HUES6 (cell line): ENCODE measurements at regions not wholly inside any gene's neighbourhood (a gene's known extent, or its start where the extent isn't known, plus 50 kb on each side); places are given as distances from the start of the nearest gene placed in this dataset.

Experiments
- H3K27ac ChIP-seq: 2 replicates; pipeline ENCODE4 v1.7.0; 2013; ENCODE audit warnings: low read depth, mild to moderate bottlenecking, low read length, inconsistent platforms
- H3K27me3 ChIP-seq: 2 replicates; pipeline ENCODE4 v1.6.1; 2013; ENCODE audit warnings: low read length; ENCODE audit not compliant: control insufficient read depth, insufficient read depth
- H3K36me3 ChIP-seq: 2 replicates; pipeline ENCODE4 v1.6.1; 2013; ENCODE audit warnings: low read length; ENCODE audit not compliant: control insufficient read depth, insufficient read depth
- H3K4me1 ChIP-seq: 2 replicates; pipeline ENCODE4 v1.6.1; 2013; ENCODE audit warnings: low read length; ENCODE audit not compliant: control insufficient read depth, insufficient read depth
- H3K4me3 ChIP-seq: 2 replicates; pipeline ENCODE4 v1.5.1; 2013; ENCODE audit warnings: low read depth, low read length
- H3K9ac ChIP-seq: one replicate; pipeline ENCODE4 v1.6.1; 2013; ENCODE audit warnings: mild to moderate bottlenecking, low read length
- H3K9me3 ChIP-seq: 2 replicates; pipeline ENCODE4 v1.6.1; 2013; ENCODE audit warnings: low read depth, low read length; ENCODE audit not compliant: control insufficient read depth, insufficient read depth

- Histone ChIP-seq H3K4me3 (no peak overlapping the region), H3K9ac (no peak overlapping the region), H3K4me1 (peaks cover 7% of the 10 kb centered on the region), H3K27ac (no peak overlapping the region), H3K27me3 (no peaks in the 10 kb centered on the region), H3K9me3 (no peaks in the 10 kb centered on the region), H3K36me3 (no peaks in the 10 kb centered on the region)
Measured at GRCh38 chr20:12464036-12464435, 544.7 kb upstream of the SPTLC3 start.

- Histone ChIP-seq H3K27ac (no peak overlapping the region), H3K4me3 (no peak overlapping the region), H3K9ac (no peak overlapping the region), H3K36me3 (no peaks in the 10 kb centered on the region), H3K9me3 (no peaks in the 10 kb centered on the region), H3K4me1 (peaks cover 7% of the 10 kb centered on the region), H3K27me3 (no peaks in the 10 kb centered on the region)
Measured at GRCh38 chr20:12466915-12467314, 541.9 kb upstream of the SPTLC3 start.

DNA sequence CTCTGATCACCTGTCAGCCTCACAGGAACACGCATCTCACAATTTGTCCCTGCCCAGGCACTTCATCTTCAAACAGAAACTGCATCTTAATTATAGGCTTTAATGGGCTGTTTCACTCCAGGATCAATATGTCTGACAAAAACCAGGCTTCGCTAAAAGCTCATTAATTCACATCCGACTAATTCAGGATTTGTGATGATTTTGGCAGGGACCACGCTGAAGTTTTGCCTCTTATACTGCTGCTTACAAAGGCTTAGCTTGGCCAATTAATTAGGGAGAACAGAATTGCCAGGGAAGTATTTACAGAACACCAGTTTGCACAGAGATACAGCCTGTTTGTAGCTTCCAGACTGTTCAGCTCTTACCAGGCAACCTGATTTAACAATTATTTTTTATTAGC, 541.0 kb upstream of the SPTLC3 start:
- no peak overlapping the region for H3K4me3 ChIP-seq
- H3K4me1 ChIP-seq = peaks cover 7% of the 10 kb centered on the region
- no peaks in the 10 kb centered on the region for H3K27me3 ChIP-seq
- no peak overlapping the region for H3K9ac ChIP-seq
- no peak overlapping the region for H3K27ac ChIP-seq
- no peaks in the 10 kb centered on the region for H3K9me3 ChIP-seq
- H3K36me3 ChIP-seq = no peaks in the 10 kb centered on the region

GRCh38 chr20:12482661-12483060, 526.1 kb upstream of the SPTLC3 start:
- no peaks in the 10 kb centered on the region for H3K9me3 ChIP-seq
- H3K4me1 ChIP-seq = no peaks in the 10 kb centered on the region
- H3K4me3 ChIP-seq = no peak overlapping the region
- no peaks in the 10 kb centered on the region for H3K36me3 ChIP-seq
- no peaks in the 10 kb centered on the region for H3K27me3 ChIP-seq
- no peak overlapping the region for H3K27ac ChIP-seq
- no peak overlapping the region for H3K9ac ChIP-seq

GRCh38 chr20:12502443-12502842, 506.3 kb upstream of the SPTLC3 start:
- Histone ChIP-seq H3K27ac (no peak overlapping the region), H3K4me3 (no peak overlapping the region), H3K36me3 (no peaks in the 10 kb centered on the region), H3K4me1 (no peaks in the 10 kb centered on the region), H3K27me3 (no peaks in the 10 kb centered on the region), H3K9ac (no peak overlapping the region), H3K9me3 (no peaks in the 10 kb centered on the region)

- Histone ChIP-seq H3K9ac (no peak overlapping the region), H3K9me3 (no peaks in the 10 kb centered on the region), H3K4me3 (no peak overlapping the region), H3K4me1 (no peaks in the 10 kb centered on the region), H3K27me3 (no peaks in the 10 kb centered on the region), H3K36me3 (no peaks in the 10 kb centered on the region), H3K27ac (no peak overlapping the region)
Measured at GRCh38 chr20:12504779-12505178, 504.0 kb upstream of the SPTLC3 start.

DNA sequence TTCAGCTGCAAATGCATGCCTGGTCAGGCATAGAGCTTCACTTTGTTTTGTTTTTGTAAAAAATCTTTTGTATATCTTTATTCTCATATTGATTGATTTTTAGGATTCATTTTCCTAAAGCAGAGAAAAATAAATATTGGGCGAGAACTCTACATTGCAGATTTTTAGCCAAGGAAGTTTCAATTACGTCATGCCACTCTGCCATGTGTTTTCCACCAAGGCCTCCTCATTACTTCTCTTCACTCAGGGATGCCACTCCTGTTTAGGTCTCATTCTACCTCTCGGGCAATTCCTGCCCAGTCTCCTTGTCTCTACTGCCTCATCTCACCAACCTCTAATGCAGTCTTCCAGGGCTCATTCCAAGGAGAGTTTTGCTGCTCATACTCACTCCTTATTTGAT, 497.3 kb upstream of the SPTLC3 start:
- H3K4me3 ChIP-seq = no peak overlapping the region
- H3K27ac ChIP-seq = no peak overlapping the region
- 0 out of 2 replicates have a peak, but pooled peaks cover 6% of the 10 kb centered on the region for H3K4me1 ChIP-seq

DNA sequence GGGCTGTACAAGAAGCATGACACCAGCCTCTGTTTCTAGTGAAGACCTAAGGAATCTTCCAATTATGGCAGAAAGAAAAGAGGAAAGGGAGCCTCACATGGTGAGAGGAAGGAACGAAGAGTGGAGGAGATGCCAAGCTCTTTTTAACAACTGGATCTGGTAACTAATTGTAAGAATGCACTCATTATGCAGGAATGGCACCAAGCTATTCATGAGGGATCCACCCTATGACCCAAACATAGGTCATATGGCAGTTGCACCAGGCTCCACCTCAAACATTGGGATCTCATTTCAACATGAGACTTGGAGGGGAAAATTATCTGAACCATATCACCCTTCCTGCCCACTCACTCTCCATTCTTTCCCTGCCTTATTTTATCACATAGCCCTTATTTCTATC, 496.0 kb upstream of the SPTLC3 start:
- H3K36me3 ChIP-seq = no peaks in the 10 kb centered on the region
- no peaks in the 10 kb centered on the region for H3K9me3 ChIP-seq
- H3K27ac ChIP-seq = no peak overlapping the region
- H3K4me3 ChIP-seq = no peak overlapping the region
- H3K27me3 ChIP-seq = no peaks in the 10 kb centered on the region
- H3K4me1 ChIP-seq = 0 out of 2 replicates have a peak, but pooled peaks cover 6% of the 10 kb centered on the region
- H3K9ac ChIP-seq = no peak overlapping the region

More for the DNA sequence above, 497.3 kb upstream of the SPTLC3 start:
- no peaks in the 10 kb centered on the region for H3K36me3 ChIP-seq
- H3K9me3 ChIP-seq = no peaks in the 10 kb centered on the region
- H3K9ac ChIP-seq = no peak overlapping the region
- H3K27me3 ChIP-seq = no peaks in the 10 kb centered on the region

DNA sequence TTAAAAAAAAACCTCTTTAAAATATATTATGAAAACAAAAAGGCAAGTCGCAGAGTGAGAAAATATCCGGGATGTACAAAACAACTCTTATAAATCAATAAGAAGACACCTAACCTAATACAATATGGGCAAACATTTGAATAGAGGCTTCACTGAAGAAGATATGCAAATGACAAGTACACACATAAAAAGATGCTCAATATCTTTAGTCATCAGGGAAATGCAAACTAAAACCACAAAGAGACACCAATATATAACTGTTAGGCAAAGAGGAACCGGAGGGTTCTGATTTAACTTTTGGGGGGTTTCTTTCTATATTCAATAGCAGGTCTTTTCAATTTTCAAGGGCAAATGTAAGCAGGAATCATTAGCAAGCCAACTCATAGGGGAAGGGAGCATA, 480.7 kb upstream of the SPTLC3 start:
- Histone ChIP-seq H3K27ac (no peak overlapping the region), H3K4me1 (no peaks in the 10 kb centered on the region), H3K9me3 (no peaks in the 10 kb centered on the region), H3K4me3 (no peak overlapping the region), H3K36me3 (no peaks in the 10 kb centered on the region), H3K27me3 (0 out of 2 replicates have a peak, but pooled peaks cover 2% of the 10 kb centered on the region), H3K9ac (no peak overlapping the region)

- Histone ChIP-seq H3K9ac (no peak overlapping the region), H3K9me3 (no peaks in the 10 kb centered on the region), H3K27me3 (0 out of 2 replicates have a peak, but pooled peaks cover 2% of the 10 kb centered on the region), H3K36me3 (no peaks in the 10 kb centered on the region), H3K4me3 (no peak overlapping the region), H3K27ac (no peak overlapping the region), H3K4me1 (no peaks in the 10 kb centered on the region)
Measured at GRCh38 chr20:12528591-12529041, 480.2 kb upstream of the SPTLC3 start.

GRCh38 chr20:12531626-12532025, 477.1 kb upstream of the SPTLC3 start:
- Histone ChIP-seq H3K4me3 (no peak overlapping the region), H3K36me3 (no peaks in the 10 kb centered on the region)

DNA sequence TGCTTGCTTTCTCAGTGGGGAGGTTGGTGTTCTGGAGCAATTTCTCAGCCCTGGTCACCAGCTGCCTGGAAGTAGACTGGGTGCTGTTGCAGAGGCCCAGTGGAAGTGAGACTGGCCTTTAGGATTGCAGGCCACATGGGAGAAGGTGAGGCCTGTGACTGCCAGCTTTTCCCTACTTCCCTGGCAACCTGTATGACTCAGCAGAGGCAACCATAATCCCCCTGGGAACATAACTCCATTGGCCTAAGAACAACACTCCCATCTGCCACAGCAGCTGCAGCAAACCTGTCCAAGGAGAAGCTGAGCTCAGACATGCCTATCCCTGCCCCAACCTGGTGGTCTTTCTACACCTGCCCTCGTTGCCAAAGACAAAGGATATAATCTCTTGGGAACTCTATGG, 473.5 kb upstream of the SPTLC3 start:
- 0 out of 2 replicates have a peak, but pooled peaks cover 4% of the 10 kb centered on the region for H3K4me1 ChIP-seq
- no peak overlapping the region for H3K9ac ChIP-seq
- H3K4me3 ChIP-seq = no peak overlapping the region
- no peaks in the 10 kb centered on the region for H3K36me3 ChIP-seq
- 0 out of 2 replicates have a peak, but pooled peaks cover 2% of the 10 kb centered on the region for H3K27me3 ChIP-seq
- H3K9me3 ChIP-seq = no peaks in the 10 kb centered on the region
- H3K27ac ChIP-seq = no peak overlapping the region

More at GRCh38 chr20:12531626-12532025, 477.1 kb upstream of the SPTLC3 start:
- Histone ChIP-seq H3K4me1 (0 out of 2 replicates have a peak, but pooled peaks cover 4% of the 10 kb centered on the region), H3K27me3 (0 out of 2 replicates have a peak, but pooled peaks cover 2% of the 10 kb centered on the region), H3K27ac (no peak overlapping the region), H3K9me3 (no peaks in the 10 kb centered on the region), H3K9ac (no peak overlapping the region)
